HCT116 (cell line): ENCODE measurements at regions not wholly inside any gene's neighbourhood (a gene's known extent, or its start where the extent isn't known, plus 50 kb on each side); places are given as distances from the start of the nearest gene placed in this dataset.

Experiments used
- ATAC-seq: fragments of 200-7000 bp; cut with Tn5 transposase; 2 replicates; pipeline ENCODE4 v1.9.1; 2020; ENCODE audit warnings: mild to moderate bottlenecking, moderate library complexity
- BruUV-seq: library from RNA; stranded (reverse); fragments of 400-500 nt; replicated peaks from 2 replicates; lab custom pipeline; 2021; lab: Mats Ljungman, UMichigan
- CTCF ChIA-PET: fragments of 300-600 bp; sonication (Branson Sonifier 250); formaldehyde crosslinking; loops from one replicate; lab custom pipeline; 2021; ENCODE audit warnings: antibody characterized with exemption; lab: Charles Lee
- POLR2A ChIA-PET: fragments of 300-600, 350-600 bp; sonication (Branson Sonifier 250); formaldehyde crosslinking; loops from one replicate; lab custom pipeline; 2021; ENCODE audit warnings: antibody characterized with exemption; lab: Charles Lee
- RAD21 ChIA-PET, 2 experiments: fragments of 300-600 bp; sonication (Branson Sonifier 250); formaldehyde crosslinking; loops; one replicate each; lab custom pipeline; 2023; ENCODE audit warnings: low total read pairs in 2 of 2; ENCODE audit not compliant: uncharacterized antibody in 2 of 2, unreplicated experiment in 2 of 2, low non-redundant PET in 1 of 2; lab: Charles Lee
- DNase-seq: peaks from one replicate; pipeline ENCODE4 v3.0.0-alpha.2; 2010; ENCODE audit warnings: low read depth, low spot score
- H2AFZ ChIP-seq: fragments of 200-600 bp; shearing (Covaris generic), sonication (generic); 2 replicates; pipeline ENCODE4 v1.6.1; 2017; ENCODE audit warnings: low read depth, mixed run types, mixed read lengths, antibody characterized with exemption, low read length; ENCODE audit not compliant: poor library complexity, severe bottlenecking
- H3K27ac ChIP-seq: 2 replicates; pipeline ENCODE4 v1.5.1; 2012; ENCODE audit warnings: low read depth, low read length
- H3K27me3 ChIP-seq: fragments of 200-600 bp; sonication (generic); 2 replicates; pipeline ENCODE4 v1.6.1; 2016; ENCODE audit warnings: mixed run types, low read length, mixed read lengths; ENCODE audit not compliant: insufficient read depth
- H3K36me3 ChIP-seq, 2 experiments: fragments of 200-500 bp in 1 of 2; fragments of 200-600 bp in 1 of 2; sonication (Bioruptor generic) in 1 of 2; sonication (generic) in 1 of 2; 2 replicates each; pipeline versions ENCODE4 v1.5.1 to v1.6.1; 2014 to 2016; ENCODE audit warnings: low read length in 2 of 2, inconsistent platforms in 1 of 2, mixed read lengths in 1 of 2, mixed run types in 1 of 2; ENCODE audit not compliant: insufficient read depth in 2 of 2, control insufficient read depth in 1 of 2
- H3K4me1 ChIP-seq, 2 experiments: fragments of 200-600 bp in 1 of 2; sonication (generic) in 1 of 2; 2 replicates each; pipeline versions ENCODE4 v1.5.1 to v1.6.1; 2012 to 2017; ENCODE audit warnings: low read length in 2 of 2, inconsistent platforms in 1 of 2, mild to moderate bottlenecking in 1 of 2, mixed read lengths in 1 of 2, mixed run types in 1 of 2, moderate library complexity in 1 of 2; ENCODE audit not compliant: insufficient read depth in 2 of 2, control insufficient read depth in 1 of 2
- H3K4me2 ChIP-seq: fragments of 200-600 bp; sonication (generic); 2 replicates; pipeline ENCODE4 v1.6.1; 2017; ENCODE audit warnings: mixed run types, low read length, mixed read lengths
- H3K4me3 ChIP-seq, 2 experiments: fragments of 200-600 bp in 1 of 2; sonication (generic) in 1 of 2; replicated peaks in 1 of 2; 2 replicates each; pipeline ENCODE4 v1.5.1; 2011 to 2016; ENCODE audit warnings: low read length in 2 of 2, control low read depth in 1 of 2, low read depth in 1 of 2, mild to moderate bottlenecking in 1 of 2, mixed read lengths in 1 of 2, mixed run types in 1 of 2
- H3K79me2 ChIP-seq: fragments of 200-600 bp; sonication (generic); 2 replicates; pipeline ENCODE4 v1.6.1; 2017; ENCODE audit warnings: mild to moderate bottlenecking, mixed run types, low read length, moderate library complexity, mixed read lengths; ENCODE audit not compliant: insufficient read depth
- H3K9ac ChIP-seq: fragments of 200-600 bp; sonication (generic); 2 replicates; pipeline ENCODE4 v1.6.1; 2016; ENCODE audit warnings: low read length, mixed read lengths
- H3K9me2 ChIP-seq: fragments of 200-600 bp; sonication (generic), shearing (Covaris generic); 2 replicates; pipeline ENCODE4 v1.6.1; 2017; ENCODE audit warnings: mixed run types, mild to moderate bottlenecking, moderate library complexity; ENCODE audit not compliant: insufficient read depth
- H3K9me3 ChIP-seq, 2 experiments: fragments of 200-500 bp in 1 of 2; fragments of 200-600 bp in 1 of 2; sonication (Bioruptor generic) in 1 of 2; sonication (generic) in 1 of 2; 2 replicates each; pipeline ENCODE4 v1.6.1; 2014 to 2017; ENCODE audit warnings: low read length in 2 of 2, mixed read lengths in 2 of 2, inconsistent platforms in 1 of 2, low read depth in 1 of 2, mild to moderate bottlenecking in 1 of 2, mixed run types in 1 of 2, moderate library complexity in 1 of 2; ENCODE audit not compliant: control insufficient read depth in 1 of 2, insufficient read depth in 1 of 2
- H4K20me1 ChIP-seq: fragments of 200-600 bp; sonication (generic), shearing (Covaris generic); 2 replicates; pipeline ENCODE4 v1.6.1; 2017; ENCODE audit warnings: mixed run types, mild to moderate bottlenecking, moderate library complexity; ENCODE audit not compliant: insufficient read depth
- ATF3 ChIP-seq: IDR thresholded peaks from 2 replicates; pipeline ENCODE4 v1.6.1; 2012
- CTCF ChIP-seq, 3 experiments: fragments of 200-600 bp in 1 of 3; sonication (generic) in 1 of 3; IDR thresholded peaks in 2 of 3; conservative IDR thresholded peaks in 1 of 3; 2 replicates each; pipeline ENCODE4 v1.5.1; 2012 to 2017; ENCODE audit warnings: low read depth in 2 of 3, low read length in 2 of 3, antibody characterized with exemption in 1 of 3, borderline replicate concordance in 1 of 3, control low read depth in 1 of 3, mild to moderate bottlenecking in 1 of 3, mixed read lengths in 1 of 3, mixed run types in 1 of 3, moderate library complexity in 1 of 3; ENCODE audit not compliant: insufficient read depth in 1 of 3
- ELF1 ChIP-seq: IDR thresholded peaks from 2 replicates; pipeline ENCODE4 v1.6.1; 2012; ENCODE audit warnings: low read depth, borderline replicate concordance
- EZH2 ChIP-seq: fragments of 200-600 bp; sonication (generic); IDR thresholded peaks from 2 replicates; pipeline ENCODE4 v1.6.1; 2017; ENCODE audit warnings: antibody characterized with exemption, mixed run types
- EZH2phosphoT487 ChIP-seq: fragments of 200-600 bp; IDR thresholded peaks from 2 replicates; pipeline ENCODE4 v1.6.1; 2018; ENCODE audit warnings: antibody characterized with exemption, borderline replicate concordance
- FOSL1 ChIP-seq: IDR thresholded peaks from 2 replicates; pipeline ENCODE4 v1.6.1; 2012; ENCODE audit warnings: low read depth
- JUND ChIP-seq: IDR thresholded peaks from 2 replicates; pipeline ENCODE4 v1.6.1; 2012
- MAX ChIP-seq: IDR thresholded peaks from 2 replicates; pipeline ENCODE4 v1.6.1; 2012
- POLR2A ChIP-seq: IDR thresholded peaks from 2 replicates; pipeline ENCODE4 v1.7.0; 2011; ENCODE audit warnings: borderline replicate concordance; ENCODE audit not compliant: insufficient read depth, insufficient read length; ENCODE audit errors: extremely low read depth
- POLR2AphosphoS5 ChIP-seq: IDR thresholded peaks from 2 replicates; pipeline ENCODE4 v1.6.1; 2011; ENCODE audit warnings: mild to moderate bottlenecking, low read depth, low read length, moderate library complexity
- RAD21 ChIP-seq: IDR thresholded peaks from 2 replicates; pipeline ENCODE4 v1.6.1; 2012; ENCODE audit warnings: low read depth, mild to moderate bottlenecking
- REST ChIP-seq: IDR thresholded peaks from 2 replicates; pipeline ENCODE4 v1.6.1; 2012; ENCODE audit warnings: low read depth
- SIN3A ChIP-seq: IDR thresholded peaks from 2 replicates; pipeline ENCODE4 v1.6.1; 2012; ENCODE audit warnings: low read depth
- YY1 ChIP-seq: IDR thresholded peaks from 2 replicates; pipeline ENCODE4 v1.6.1; 2011; ENCODE audit warnings: low read length, low read depth, moderate library complexity, mild to moderate bottlenecking; ENCODE audit not compliant: insufficient replicate concordance; ENCODE audit errors: extremely low read depth
- ZNF274 ChIP-seq: fragments of 200-500 bp; sonication (Bioruptor generic); IDR thresholded peaks from 2 replicates; pipeline ENCODE4 v1.6.1; 2014; ENCODE audit warnings: mild to moderate bottlenecking, low read depth, low read length, inconsistent platforms
- intact Hi-C: fragments of 100-400 bp; cut with micrococcal nuclease; formaldehyde crosslinking; loops from 2 replicates; pipeline ENCODE4 v1.10.0; 2022

GRCh38 chr3:76586471-76586870 is 453.4 kb upstream of the ROBO2 start:
- no peak overlapping the region for H3K27ac ChIP-seq
- H3K4me2 ChIP-seq = no peak overlapping the region
- ChIA-PET CTCF (no interaction called here), POLR2A (no interaction called here), RAD21 (no interaction called here)
- no peaks in the 10 kb centered on the region for H3K4me1 ChIP-seq
- intact Hi-C loops = no loop called here
- no peak for DNase-seq
- H3K9me3 ChIP-seq = peaks cover 3 to 12% of the 10 kb centered on the region in 2 experiments; a peak in 2 of 4 replicates
- no peaks in the 10 kb centered on the region for H4K20me1 ChIP-seq
- no peak for TF ChIP-seq ATF3
- no peak for TF ChIP-seq ZNF274
- TF ChIP-seq EZH2phosphoT487 = no peak
- no peak for TF ChIP-seq EZH2
- no peak for TF ChIP-seq JUND
- TF ChIP-seq YY1 = no peak
- no peak for TF ChIP-seq POLR2A
- no peak for TF ChIP-seq POLR2AphosphoS5
- no peak for TF ChIP-seq ELF1
- TF ChIP-seq SIN3A = no peak
- no peak for TF ChIP-seq FOSL1
- no peak for TF ChIP-seq MAX
- no peaks in the 10 kb centered on the region for H3K36me3 ChIP-seq
- H2AFZ ChIP-seq = no peak overlapping the region
- H3K4me3 ChIP-seq = no peak overlapping the region
- no TSS peak for BruUV-seq
- H3K79me2 ChIP-seq = no peaks in the 10 kb centered on the region
- H3K9ac ChIP-seq = no peak overlapping the region
- H3K9me2 ChIP-seq = no peaks in the 10 kb centered on the region
- no peak for ATAC-seq
- no peaks in the 10 kb centered on the region for H3K27me3 ChIP-seq

- no peaks in the 10 kb centered on the region for H3K4me1 ChIP-seq
- no peak for DNase-seq
- no peaks in the 10 kb centered on the region for H3K9me2 ChIP-seq
- intact Hi-C loops = no loop called here
- no peak overlapping the region for H3K4me2 ChIP-seq
- no peaks in the 10 kb centered on the region for H3K36me3 ChIP-seq
- ChIA-PET POLR2A (no interaction called here), CTCF (no interaction called here), RAD21 (no interaction called here)
- H4K20me1 ChIP-seq = no peaks in the 10 kb centered on the region
- peaks cover 6 to 18% of the 10 kb centered on the region in 2 experiments; a peak in 2 of 4 replicates for H3K9me3 ChIP-seq
- no peaks in the 10 kb centered on the region for H3K27me3 ChIP-seq
- no peak for TF ChIP-seq EZH2
- no peak for TF ChIP-seq CTCF (IDR thresholded peaks at IDR 0.05 in 2 of 3, conservative IDR thresholded peaks at IDR 0.05 in 1 of 3; ENCODE audit: borderline replicate concordance in 1 of 3, insufficient read depth in 1 of 3, low read depth in 2 of 3, low read length in 2 of 3)
- no peak for TF ChIP-seq RAD21
- TF ChIP-seq REST = no peak
- no peak overlapping the region for H3K27ac ChIP-seq
- no peak overlapping the region for H3K4me3 ChIP-seq
- H2AFZ ChIP-seq = no peak overlapping the region
- H3K9ac ChIP-seq = no peak overlapping the region
- ATAC-seq = no peak
- BruUV-seq = no TSS peak
- no peaks in the 10 kb centered on the region for H3K79me2 ChIP-seq
These were observed 429.7 kb upstream of the ROBO2 start for GRCh38 chr3:76610150-76610549.
